ENCODE measurements at regions not wholly inside any gene's neighbourhood (a gene's known extent, or its start where the extent isn't known, plus 50 kb on each side); places are given as distances from the start of the nearest gene placed in this dataset.

- no peak for DNase-seq
- Histone ChIP-seq H3K36me3 (ENCODE audit: control insufficient read depth in 1 of 2, insufficient read depth in 2 of 2, low read length in 2 of 2) (no peaks in the 10 kb centered on the region), H3K4me2 (ENCODE audit: low read length) (no peak overlapping the region), H3K4me3 (ENCODE audit: low read depth, low read length) (no peak overlapping the region), H4K8ac (ENCODE audit: low read depth, low read length) (no peak overlapping the region), H3K4ac (ENCODE audit: low read depth, low read length) (no peak overlapping the region), H3K9me3 (ENCODE audit: insufficient read depth, low read depth, low read length) (no peaks in the 10 kb centered on the region), H2AFZ (ENCODE audit: insufficient read depth, low read length, poor library complexity) (no peak overlapping the region), H3K18ac (ENCODE audit: low read length) (no peak overlapping the region), H2AK5ac (ENCODE audit: low read length) (no peak overlapping the region), H2BK120ac (ENCODE audit: insufficient read depth, low read length, poor library complexity) (no peak overlapping the region), H3K4me1 (ENCODE audit: control insufficient read depth in 1 of 2, insufficient read depth in 2 of 2, low read length in 2 of 2) (no peaks in the 10 kb centered on the region), H3K14ac (ENCODE audit: low read length) (no peak overlapping the region), H2BK12ac (ENCODE audit: low read length) (no peak overlapping the region), H3K79me2 (ENCODE audit: control insufficient read depth, insufficient read depth, low read length, poor library complexity) (no peaks in the 10 kb centered on the region), H3K9ac (ENCODE audit: low read length) (no peak overlapping the region), H3K27me3 (ENCODE audit: insufficient read depth, low read length) (no peaks in the 10 kb centered on the region), H4K12ac (ENCODE audit: low read depth, low read length) (no peak overlapping the region), H3K23ac (ENCODE audit: low read length) (no peak overlapping the region), H4K91ac (ENCODE audit: low read depth, low read length) (no peak overlapping the region), H3K79me1 (ENCODE audit: low read length) (no peaks in the 10 kb centered on the region), H2BK5ac (ENCODE audit: low read depth, low read length, poor library complexity) (no peak overlapping the region), H3K27ac (ENCODE audit: low read depth, low read length) (no peak overlapping the region)
- no CpG with 5 or more reads among the region's 4 CpGs for WGBS (ENCODE audit: extremely low coverage, insufficient coverage, insufficient read length)
Measured at GRCh38 chr1:199700551-199700950, 327.0 kb upstream of the NR5A2 start.

- no peak overlapping the region for H2AFZ ChIP-seq (ENCODE audit: insufficient read depth, low read length, poor library complexity)
- WGBS (ENCODE audit: extremely low coverage, insufficient coverage, insufficient read length): no CpG with 5 or more reads among the region's 2 CpGs
- H3K23ac ChIP-seq (ENCODE audit: low read length): no peak overlapping the region
- H2BK12ac ChIP-seq (ENCODE audit: low read length): no peak overlapping the region
- H2BK5ac ChIP-seq (ENCODE audit: low read depth, low read length, poor library complexity): no peak overlapping the region
- H3K4me1 ChIP-seq (ENCODE audit: control insufficient read depth in 1 of 2, insufficient read depth in 2 of 2, low read length in 2 of 2): no peaks in the 10 kb centered on the region
- H3K4me3 ChIP-seq (ENCODE audit: low read depth, low read length): no peak overlapping the region
- no peak overlapping the region for H3K18ac ChIP-seq (ENCODE audit: low read length)
- H3K9ac ChIP-seq (ENCODE audit: low read length): no peak overlapping the region
- peak; percentile 5 to 83 for DNase-seq
- H3K4me2 ChIP-seq (ENCODE audit: low read length): no peak overlapping the region
- no peaks in the 10 kb centered on the region for H3K27me3 ChIP-seq (ENCODE audit: insufficient read depth, low read length)
- H4K12ac ChIP-seq (ENCODE audit: low read depth, low read length): no peak overlapping the region
- H3K79me2 ChIP-seq (ENCODE audit: control insufficient read depth, insufficient read depth, low read length, poor library complexity): no peaks in the 10 kb centered on the region
- H3K9me3 ChIP-seq (ENCODE audit: insufficient read depth, low read depth, low read length): no peaks in the 10 kb centered on the region
- H3K4ac ChIP-seq (ENCODE audit: low read depth, low read length): no peak overlapping the region
- no peak overlapping the region for H2BK120ac ChIP-seq (ENCODE audit: insufficient read depth, low read length, poor library complexity)
- H3K27ac ChIP-seq (ENCODE audit: low read depth, low read length): no peak overlapping the region
- H2AK5ac ChIP-seq (ENCODE audit: low read length): no peak overlapping the region
- no peaks in the 10 kb centered on the region for H3K79me1 ChIP-seq (ENCODE audit: low read length)
- H4K91ac ChIP-seq (ENCODE audit: low read depth, low read length): no peak overlapping the region
- H4K8ac ChIP-seq (ENCODE audit: low read depth, low read length): no peak overlapping the region
- H3K36me3 ChIP-seq (ENCODE audit: control insufficient read depth in 1 of 2, insufficient read depth in 2 of 2, low read length in 2 of 2): no peaks in the 10 kb centered on the region
- H3K14ac ChIP-seq (ENCODE audit: low read length): no peak overlapping the region
Measured at GRCh38 chr1:199701726-199702125, 325.8 kb upstream of the NR5A2 start.

GRCh38 chr1:199704231-199704630 lies 323.3 kb upstream of the NR5A2 start:
- Histone ChIP-seq H2AK5ac (ENCODE audit: low read length) (no peak overlapping the region), H2AFZ (ENCODE audit: insufficient read depth, low read length, poor library complexity) (no peak overlapping the region), H3K79me2 (ENCODE audit: control insufficient read depth, insufficient read depth, low read length, poor library complexity) (no peaks in the 10 kb centered on the region), H3K4me3 (ENCODE audit: low read depth, low read length) (no peak overlapping the region), H3K27ac (ENCODE audit: low read depth, low read length) (no peak overlapping the region), H3K9me3 (ENCODE audit: insufficient read depth, low read depth, low read length) (no peaks in the 10 kb centered on the region), H3K36me3 (ENCODE audit: control insufficient read depth in 1 of 2, insufficient read depth in 2 of 2, low read length in 2 of 2) (no peaks in the 10 kb centered on the region), H3K4me1 (ENCODE audit: control insufficient read depth in 1 of 2, insufficient read depth in 2 of 2, low read length in 2 of 2) (no peaks in the 10 kb centered on the region), H3K14ac (ENCODE audit: low read length) (no peak overlapping the region), H3K9ac (ENCODE audit: low read length) (no peak overlapping the region), H3K4ac (ENCODE audit: low read depth, low read length) (no peak overlapping the region), H4K8ac (ENCODE audit: low read depth, low read length) (no peak overlapping the region), H4K91ac (ENCODE audit: low read depth, low read length) (no peak overlapping the region), H4K12ac (ENCODE audit: low read depth, low read length) (no peak overlapping the region), H3K18ac (ENCODE audit: low read length) (no peak overlapping the region), H2BK120ac (ENCODE audit: insufficient read depth, low read length, poor library complexity) (no peak overlapping the region), H3K79me1 (ENCODE audit: low read length) (no peaks in the 10 kb centered on the region), H3K4me2 (ENCODE audit: low read length) (no peak overlapping the region), H2BK5ac (ENCODE audit: low read depth, low read length, poor library complexity) (no peak overlapping the region), H3K23ac (ENCODE audit: low read length) (no peak overlapping the region), H3K27me3 (ENCODE audit: insufficient read depth, low read length) (no peaks in the 10 kb centered on the region), H2BK12ac (ENCODE audit: low read length) (no peak overlapping the region)
- DNase-seq: no peak

- H2AK5ac ChIP-seq (ENCODE audit: low read length): no peak overlapping the region
- DNase-seq: no peak
- no peaks in the 10 kb centered on the region for H3K9me3 ChIP-seq (ENCODE audit: insufficient read depth, low read depth, low read length)
- H3K79me2 ChIP-seq (ENCODE audit: control insufficient read depth, insufficient read depth, low read length, poor library complexity): no peaks in the 10 kb centered on the region
- no peak overlapping the region for H3K4me3 ChIP-seq (ENCODE audit: low read depth, low read length)
- H3K14ac ChIP-seq (ENCODE audit: low read length): no peak overlapping the region
- no peak overlapping the region for H2BK5ac ChIP-seq (ENCODE audit: low read depth, low read length, poor library complexity)
- no peak overlapping the region for H3K18ac ChIP-seq (ENCODE audit: low read length)
- no peak overlapping the region for H2AFZ ChIP-seq (ENCODE audit: insufficient read depth, low read length, poor library complexity)
- no peaks in the 10 kb centered on the region for H3K4me1 ChIP-seq (ENCODE audit: control insufficient read depth in 1 of 2, insufficient read depth in 2 of 2, low read length in 2 of 2)
- H4K8ac ChIP-seq (ENCODE audit: low read depth, low read length): no peak overlapping the region
- H3K27me3 ChIP-seq (ENCODE audit: insufficient read depth, low read length): no peaks in the 10 kb centered on the region
- no peak overlapping the region for H3K23ac ChIP-seq (ENCODE audit: low read length)
- H3K4me2 ChIP-seq (ENCODE audit: low read length): no peak overlapping the region
- H3K79me1 ChIP-seq (ENCODE audit: low read length): no peaks in the 10 kb centered on the region
- H3K27ac ChIP-seq (ENCODE audit: low read depth, low read length): no peak overlapping the region
- no peak overlapping the region for H2BK12ac ChIP-seq (ENCODE audit: low read length)
- H3K4ac ChIP-seq (ENCODE audit: low read depth, low read length): no peak overlapping the region
- no peak overlapping the region for H4K12ac ChIP-seq (ENCODE audit: low read depth, low read length)
- H3K36me3 ChIP-seq (ENCODE audit: control insufficient read depth in 1 of 2, insufficient read depth in 2 of 2, low read length in 2 of 2): no peaks in the 10 kb centered on the region
- no peak overlapping the region for H4K91ac ChIP-seq (ENCODE audit: low read depth, low read length)
- H2BK120ac ChIP-seq (ENCODE audit: insufficient read depth, low read length, poor library complexity): no peak overlapping the region
- no peak overlapping the region for H3K9ac ChIP-seq (ENCODE audit: low read length)
Measured at GRCh38 chr1:199705825-199706224, 321.7 kb upstream of the NR5A2 start.

Measured in trophoblast cell (in vitro differentiated cells and primary cell).